HL-60 (cell line): ENCODE measurements at regions not wholly inside any gene's neighbourhood (a gene's known extent, or its start where the extent isn't known, plus 50 kb on each side); places are given as distances from the start of the nearest gene placed in this dataset.

Experiments
- DNase-seq, 2 experiments: peaks; one replicate each; pipeline ENCODE4 v3.0.0-alpha.2; 2010 to 2020; ENCODE audit warnings: low read depth in 1 of 2, low spot score in 1 of 2
- H3K27ac ChIP-seq: fragments of 250-450 bp; sonication (Bioruptor Pico); replicated peaks from 2 replicates; pipeline ENCODE4 v1.5.1; 2020; ENCODE audit warnings: mild to moderate bottlenecking, moderate library complexity
- H3K27me3 ChIP-seq: fragments of 250-450 bp; sonication (Bioruptor Pico); 2 replicates; pipeline ENCODE4 v1.5.1; 2021; ENCODE audit warnings: mild to moderate bottlenecking, moderate library complexity; ENCODE audit not compliant: insufficient read depth, poor library complexity, severe bottlenecking
- H3K4me3 ChIP-seq: replicated peaks from 2 replicates; pipeline ENCODE4 v1.5.1; 2011; ENCODE audit warnings: mild to moderate bottlenecking, control low read depth, low read length; ENCODE audit not compliant: insufficient read depth
- CTCF ChIP-seq: IDR thresholded peaks from one replicate; pipeline ENCODE4 v1.5.1; 2011; ENCODE audit warnings: low read length, control low read depth, inconsistent platforms; ENCODE audit not compliant: insufficient read depth
- GABPA ChIP-seq: IDR thresholded peaks from 2 replicates; pipeline ENCODE4 v1.6.1; 2012; ENCODE audit warnings: low read depth
- POLR2AphosphoS5 ChIP-seq: IDR thresholded peaks from 2 replicates; pipeline ENCODE4 v1.6.1; 2012; ENCODE audit warnings: low read depth
- REST ChIP-seq: IDR thresholded peaks from 2 replicates; pipeline ENCODE4 v1.6.1; 2012; ENCODE audit warnings: low read depth; ENCODE audit not compliant: insufficient replicate concordance
- SPI1 ChIP-seq: IDR thresholded peaks from 2 replicates; pipeline ENCODE4 v1.6.1; 2012; ENCODE audit warnings: low read depth, mild to moderate bottlenecking, borderline replicate concordance

- DNase-seq, result peak in 1 of 2 experiments; percentile 4
- Histone ChIP-seq H3K27me3 (peaks cover 5% of the 10 kb centered on the region), H3K27ac (no peak overlapping the region)
These were observed 110.4 kb upstream of the LIFR start for GRCh38 chr5:38666668-38667498.

GRCh38 chr5:38667499-38667776, 111.0 kb upstream of the LIFR start:
- Histone ChIP-seq H3K27ac (no peak overlapping the region), H3K4me3 (no peak overlapping the region), H3K27me3 (peaks cover 2% of the 10 kb centered on the region)
- no peak for DNase-seq
- TF ChIP-seq GABPA (no peak), CTCF (no peak), SPI1 (no peak), POLR2AphosphoS5 (no peak), REST (no peak)

More at GRCh38 chr5:38666668-38667498, 110.4 kb upstream of the LIFR start:
- H3K4me3 ChIP-seq, result no peak overlapping the region
- no peak for TF ChIP-seq GABPA

DNA sequence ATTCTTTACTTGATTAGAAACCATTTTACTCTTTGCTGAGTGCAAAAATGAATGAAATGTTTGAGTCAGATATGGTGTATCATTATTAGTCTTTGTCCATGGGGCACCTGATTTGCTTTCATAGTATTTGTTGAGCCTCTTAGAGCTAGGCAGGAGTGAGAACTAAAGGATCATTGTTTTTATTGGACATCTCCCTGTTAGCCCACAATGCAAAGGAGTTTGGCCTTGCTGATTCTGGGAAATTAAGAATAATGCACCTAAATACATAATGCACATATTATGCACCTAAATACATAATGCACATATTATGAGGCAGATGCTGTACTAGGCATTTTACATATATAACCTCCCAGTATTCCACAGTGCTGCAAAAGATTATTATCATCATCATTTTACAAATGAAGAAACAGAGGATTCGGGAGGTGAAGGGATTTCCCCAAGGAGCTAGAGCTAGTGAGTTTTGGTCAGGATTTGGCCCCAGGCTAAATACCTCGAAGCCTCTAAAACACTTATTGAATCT, 113.0 kb upstream of the LIFR start:
- TF ChIP-seq POLR2AphosphoS5 (no peak), REST (no peak), SPI1 (no peak), GABPA (no peak), CTCF (no peak)
- DNase-seq, result no peak
- no peak overlapping the region for H3K27ac ChIP-seq

GRCh38 chr5:38670066-38670465, 113.6 kb upstream of the LIFR start:
- Histone ChIP-seq H3K27me3 (peaks cover 2% of the 10 kb centered on the region), H3K27ac (no peak overlapping the region), H3K4me3 (no peak overlapping the region)
- TF ChIP-seq REST, result no peak
- no peak for DNase-seq

More for the DNA sequence above, 113.0 kb upstream of the LIFR start:
- no peak overlapping the region for H3K4me3 ChIP-seq
- peaks cover 2% of the 10 kb centered on the region for H3K27me3 ChIP-seq
